ENCODE measurements at regions not wholly inside any gene's neighbourhood (a gene's known extent, or its start where the extent isn't known, plus 50 kb on each side); places are given as distances from the start of the nearest gene placed in this dataset.

DNA sequence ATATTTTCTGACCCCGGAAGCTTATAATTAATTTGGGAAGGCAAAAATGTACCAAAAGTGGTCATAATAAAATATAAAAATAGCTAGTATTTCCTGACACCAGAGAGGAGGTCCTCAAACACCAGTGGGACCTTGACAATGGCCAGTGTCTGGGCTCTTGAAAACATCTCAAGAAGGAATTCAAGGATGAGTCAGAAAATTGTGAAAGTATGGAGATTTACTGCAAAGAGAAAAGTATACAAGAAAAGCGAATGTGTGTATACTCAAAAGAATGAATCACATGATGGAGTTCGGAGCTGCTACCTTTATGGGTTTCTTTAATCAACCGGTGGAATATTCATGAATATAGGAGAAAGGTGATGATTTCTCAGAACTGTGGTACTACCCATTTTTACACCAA is 1709.0 kb upstream of the WWC1 start:
- TF ChIP-seq EZH2 (IDR thresholded peaks at IDR 0.05; ENCODE audit: borderline replicate concordance, insufficient read depth, low read depth, low read length, poor library complexity, severe bottlenecking): no peak
- TF ChIP-seq, protein P1, sequence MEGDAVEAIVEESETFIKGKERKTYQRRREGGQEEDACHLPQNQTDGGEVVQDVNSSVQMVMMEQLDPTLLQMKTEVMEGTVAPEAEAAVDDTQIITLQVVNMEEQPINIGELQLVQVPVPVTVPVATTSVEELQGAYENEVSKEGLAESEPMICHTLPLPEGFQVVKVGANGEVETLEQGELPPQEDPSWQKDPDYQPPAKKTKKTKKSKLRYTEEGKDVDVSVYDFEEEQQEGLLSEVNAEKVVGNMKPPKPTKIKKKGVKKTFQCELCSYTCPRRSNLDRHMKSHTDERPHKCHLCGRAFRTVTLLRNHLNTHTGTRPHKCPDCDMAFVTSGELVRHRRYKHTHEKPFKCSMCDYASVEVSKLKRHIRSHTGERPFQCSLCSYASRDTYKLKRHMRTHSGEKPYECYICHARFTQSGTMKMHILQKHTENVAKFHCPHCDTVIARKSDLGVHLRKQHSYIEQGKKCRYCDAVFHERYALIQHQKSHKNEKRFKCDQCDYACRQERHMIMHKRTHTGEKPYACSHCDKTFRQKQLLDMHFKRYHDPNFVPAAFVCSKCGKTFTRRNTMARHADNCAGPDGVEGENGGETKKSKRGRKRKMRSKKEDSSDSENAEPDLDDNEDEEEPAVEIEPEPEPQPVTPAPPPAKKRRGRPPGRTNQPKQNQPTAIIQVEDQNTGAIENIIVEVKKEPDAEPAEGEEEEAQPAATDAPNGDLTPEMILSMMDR (IDR thresholded peaks at IDR 0.05): no peak
